ENCODE measurements at regions not wholly inside any gene's neighbourhood (a gene's known extent, or its start where the extent isn't known, plus 50 kb on each side); places are given as distances from the start of the nearest gene placed in this dataset.

GRCh38 chr1:223056802-223057201 is 86.2 kb downstream of the TLR5 start:
- DNase-seq (ENCODE audit: low spot score) = no peak
- TF ChIP-seq HNF4G (IDR thresholded peaks at IDR 0.05) = no peak
- TF ChIP-seq, protein P1, sequence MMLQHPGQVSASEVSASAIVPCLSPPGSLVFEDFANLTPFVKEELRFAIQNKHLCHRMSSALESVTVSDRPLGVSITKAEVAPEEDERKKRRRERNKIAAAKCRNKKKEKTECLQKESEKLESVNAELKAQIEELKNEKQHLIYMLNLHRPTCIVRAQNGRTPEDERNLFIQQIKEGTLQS (IDR thresholded peaks at IDR 0.05) = no peak
- TF ChIP-seq FOXA2 (IDR thresholded peaks at IDR 0.05) = no peak
- TF ChIP-seq ZBTB33 (IDR thresholded peaks at IDR 0.05) = no peak
- TF ChIP-seq, protein P2, sequence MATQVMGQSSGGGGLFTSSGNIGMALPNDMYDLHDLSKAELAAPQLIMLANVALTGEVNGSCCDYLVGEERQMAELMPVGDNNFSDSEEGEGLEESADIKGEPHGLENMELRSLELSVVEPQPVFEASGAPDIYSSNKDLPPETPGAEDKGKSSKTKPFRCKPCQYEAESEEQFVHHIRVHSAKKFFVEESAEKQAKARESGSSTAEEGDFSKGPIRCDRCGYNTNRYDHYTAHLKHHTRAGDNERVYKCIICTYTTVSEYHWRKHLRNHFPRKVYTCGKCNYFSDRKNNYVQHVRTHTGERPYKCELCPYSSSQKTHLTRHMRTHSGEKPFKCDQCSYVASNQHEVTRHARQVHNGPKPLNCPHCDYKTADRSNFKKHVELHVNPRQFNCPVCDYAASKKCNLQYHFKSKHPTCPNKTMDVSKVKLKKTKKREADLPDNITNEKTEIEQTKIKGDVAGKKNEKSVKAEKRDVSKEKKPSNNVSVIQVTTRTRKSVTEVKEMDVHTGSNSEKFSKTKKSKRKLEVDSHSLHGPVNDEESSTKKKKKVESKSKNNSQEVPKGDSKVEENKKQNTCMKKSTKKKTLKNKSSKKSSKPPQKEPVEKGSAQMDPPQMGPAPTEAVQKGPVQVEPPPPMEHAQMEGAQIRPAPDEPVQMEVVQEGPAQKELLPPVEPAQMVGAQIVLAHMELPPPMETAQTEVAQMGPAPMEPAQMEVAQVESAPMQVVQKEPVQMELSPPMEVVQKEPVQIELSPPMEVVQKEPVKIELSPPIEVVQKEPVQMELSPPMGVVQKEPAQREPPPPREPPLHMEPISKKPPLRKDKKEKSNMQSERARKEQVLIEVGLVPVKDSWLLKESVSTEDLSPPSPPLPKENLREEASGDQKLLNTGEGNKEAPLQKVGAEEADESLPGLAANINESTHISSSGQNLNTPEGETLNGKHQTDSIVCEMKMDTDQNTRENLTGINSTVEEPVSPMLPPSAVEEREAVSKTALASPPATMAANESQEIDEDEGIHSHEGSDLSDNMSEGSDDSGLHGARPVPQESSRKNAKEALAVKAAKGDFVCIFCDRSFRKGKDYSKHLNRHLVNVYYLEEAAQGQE (IDR thresholded peaks at IDR 0.05) = no peak
- TF ChIP-seq, protein P3, sequence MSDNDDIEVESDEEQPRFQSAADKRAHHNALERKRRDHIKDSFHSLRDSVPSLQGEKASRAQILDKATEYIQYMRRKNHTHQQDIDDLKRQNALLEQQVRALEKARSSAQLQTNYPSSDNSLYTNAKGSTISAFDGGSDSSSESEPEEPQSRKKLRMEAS (IDR thresholded peaks at IDR 0.05) = no peak
- TF ChIP-seq EGR1 (IDR thresholded peaks at IDR 0.05; ENCODE audit: low read depth in 2 of 2) = no peak
- TF ChIP-seq RAD21 (IDR thresholded peaks at IDR 0.05) = no peak
- TF ChIP-seq TAF1 (conservative IDR thresholded peaks at IDR 0.05) = no peak
- TF ChIP-seq GABPA (IDR thresholded peaks at IDR 0.05 in 1 of 2, conservative IDR thresholded peaks at IDR 0.05 in 1 of 2) = no peak
- no peak for TF ChIP-seq JUND (IDR thresholded peaks at IDR 0.05)
- TF ChIP-seq YY1 (IDR thresholded peaks at IDR 0.05) = no peak
- TF ChIP-seq, protein P4, sequence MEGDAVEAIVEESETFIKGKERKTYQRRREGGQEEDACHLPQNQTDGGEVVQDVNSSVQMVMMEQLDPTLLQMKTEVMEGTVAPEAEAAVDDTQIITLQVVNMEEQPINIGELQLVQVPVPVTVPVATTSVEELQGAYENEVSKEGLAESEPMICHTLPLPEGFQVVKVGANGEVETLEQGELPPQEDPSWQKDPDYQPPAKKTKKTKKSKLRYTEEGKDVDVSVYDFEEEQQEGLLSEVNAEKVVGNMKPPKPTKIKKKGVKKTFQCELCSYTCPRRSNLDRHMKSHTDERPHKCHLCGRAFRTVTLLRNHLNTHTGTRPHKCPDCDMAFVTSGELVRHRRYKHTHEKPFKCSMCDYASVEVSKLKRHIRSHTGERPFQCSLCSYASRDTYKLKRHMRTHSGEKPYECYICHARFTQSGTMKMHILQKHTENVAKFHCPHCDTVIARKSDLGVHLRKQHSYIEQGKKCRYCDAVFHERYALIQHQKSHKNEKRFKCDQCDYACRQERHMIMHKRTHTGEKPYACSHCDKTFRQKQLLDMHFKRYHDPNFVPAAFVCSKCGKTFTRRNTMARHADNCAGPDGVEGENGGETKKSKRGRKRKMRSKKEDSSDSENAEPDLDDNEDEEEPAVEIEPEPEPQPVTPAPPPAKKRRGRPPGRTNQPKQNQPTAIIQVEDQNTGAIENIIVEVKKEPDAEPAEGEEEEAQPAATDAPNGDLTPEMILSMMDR (IDR thresholded peaks at IDR 0.05; ENCODE audit: low read depth, low read length, missing input control) = no peak
- TF ChIP-seq NR2F2 (IDR thresholded peaks at IDR 0.05) = no peak
- no peak for TF ChIP-seq SP1 (IDR thresholded peaks at IDR 0.05)
- TF ChIP-seq FOXA1 (IDR thresholded peaks at IDR 0.05) = no peak
- no peak for TF ChIP-seq RXRA (IDR thresholded peaks at IDR 0.05)
- H3K9me3 ChIP-seq (ENCODE audit: control insufficient read depth in 4 of 4, low read length in 3 of 4) = no peaks in the 10 kb centered on the region
- WGBS = 96% methylated on average over 3 of the region's 3 CpGs
- no peak overlapping the region for H3K4me3 ChIP-seq (ENCODE audit: low read depth in 1 of 3, low read length in 3 of 3)
- no peaks in the 10 kb centered on the region for H3K4me1 ChIP-seq (ENCODE audit: control insufficient read depth in 4 of 4, insufficient read depth in 4 of 4, low read length in 3 of 4)
- H3K27me3 ChIP-seq (ENCODE audit: control insufficient read depth in 4 of 4, insufficient read depth in 4 of 4, low read length in 3 of 4) = no peaks in the 10 kb centered on the region
- H3K36me3 ChIP-seq (ENCODE audit: control insufficient read depth in 4 of 4, insufficient read depth in 3 of 4, low read depth in 1 of 4, low read length in 3 of 4) = no peaks in the 10 kb centered on the region
- H3K9ac ChIP-seq (ENCODE audit: low read depth in 1 of 2, low read length in 2 of 2) = no peak overlapping the region
- H3K27ac ChIP-seq (ENCODE audit: low read depth in 1 of 2, low read length in 2 of 2) = no peak overlapping the region
